Spleen (tissue), 11 donors: ENCODE measurements at regions not wholly inside any gene's neighbourhood (a gene's known extent, or its start where the extent isn't known, plus 50 kb on each side); places are given as distances from the start of the nearest gene placed in this dataset.

ENCODE experiments used
- DNase-seq: peaks from one replicate; pipeline ENCODE4 v3.0.0-alpha.2; 2020
- H3K27ac ChIP-seq, 8 donors: fragments of 200-600 bp; sonication (generic) in 7 of 8; 1 replicate in 4 of 8; 2 replicates in 4 of 8; pipeline versions ENCODE4 v1.5.0 to v1.8.0; 2016 to 2021; ENCODE audit warnings: inconsistent platforms in 4 of 8, mild to moderate bottlenecking in 4 of 8, moderate library complexity in 1 of 8
- H3K27me3 ChIP-seq, 7 donors: fragments of 200-600 bp; sonication (generic) in 6 of 7; replicated peaks in 1 of 7; 1 replicate in 4 of 7; 2 replicates in 3 of 7; pipeline versions ENCODE4 v1.5.0 to v1.8.0; 2016 to 2021; ENCODE audit warnings: inconsistent platforms in 3 of 7, mild to moderate bottlenecking in 1 of 7
- H3K36me3 ChIP-seq, 6 donors: fragments of 200-600 bp; sonication (generic) in 5 of 6; 1 replicate in 4 of 6; 2 replicates in 2 of 6; pipeline versions ENCODE4 v1.5.0 to v1.8.0; 2016 to 2021; ENCODE audit warnings: inconsistent platforms in 2 of 6
- H3K4me1 ChIP-seq, 6 donors: fragments of 200-600 bp; sonication (generic) in 5 of 6; 1 replicate in 3 of 6; 2 replicates in 3 of 6; pipeline versions ENCODE4 v1.5.0 to v1.8.0; 2016 to 2021; ENCODE audit warnings: inconsistent platforms in 3 of 6
- H3K4me3 ChIP-seq, 8 donors: fragments of 200-600 bp; sonication (generic) in 7 of 8; 1 replicate in 4 of 8; 2 replicates in 4 of 8; pipeline versions ENCODE4 v1.5.0 to v1.8.0; 2016 to 2021; ENCODE audit warnings: inconsistent platforms in 4 of 8, mild to moderate bottlenecking in 4 of 8, moderate library complexity in 2 of 8
- H3K9me3 ChIP-seq, 8 donors: fragments of 200-600 bp; sonication (generic) in 7 of 8; 1 replicate in 4 of 8; 2 replicates in 4 of 8; pipeline versions ENCODE4 v1.5.0 to v1.8.0; 2016 to 2021; ENCODE audit warnings: inconsistent platforms in 4 of 8
- POLR2A ChIP-seq, 3 donors: fragments of 450-650 bp; IDR thresholded peaks; one replicate each; pipeline ENCODE4 v1.5.1; 2017; ENCODE audit warnings: antibody characterized with exemption in 3 of 3, mild to moderate bottlenecking in 1 of 3
- POLR2AphosphoS5 ChIP-seq, 3 donors: sonication (generic); formaldehyde crosslinking; IDR thresholded peaks; one replicate each; pipeline ENCODE4 v1.5.1; 2017; ENCODE audit warnings: antibody characterized with exemption in 3 of 3
- WGBS, 5 donors: extraction: QIAGEN DNeasy Blood & Tissue Kit in 3 of 5; methylation state at CpG; one replicate each; pipeline versions ENCODE4 v1.1.5 to v1.1.7; 2013 to 2018; 5-methylcytosine and 5-hydroxymethylcytosine counted together
- intact Hi-C: fragments of 100-400 bp; cut with DNase I; formaldehyde crosslinking; loops from one replicate; pipeline ENCODE4 v1.15.0; 2023; ENCODE audit warnings: low total_unique reads
- TF ChIP-seq, protein P1 (sequence below), 11 experiments: fragments of 200-600 bp in 7 of 11; fragments of 450-650 bp in 4 of 11; sonication (generic) in 4 of 11; IDR thresholded peaks in 8 of 11; conservative IDR thresholded peaks in 3 of 11; 1 replicate in 7 of 11; 2 replicates in 4 of 11; pipeline versions ENCODE4 v1.4.0 to v1.8.0; 2016 to 2021; ENCODE audit warnings: antibody characterized with exemption in 11 of 11, inconsistent platforms in 4 of 11, mild to moderate bottlenecking in 1 of 11
- donor health status: healthy with polysubstance abuse.
- donor health status: DM: no; HTN: no; CAD: no; lungs with moderate emphysema.
- donor health status: DM: no; HTN: no; CAD: no.
- donor health status: Bipolar disorder and iron deficiency.
- donor health status: healthy.
- donor health status: DM: no; HTN: no; CAD: no.
- donor health status: DM: yes; HTN: yes; CAD: no.

- TF ChIP-seq POLR2A (IDR thresholded peaks at IDR 0.05): no peak
- no peak for TF ChIP-seq POLR2AphosphoS5 (IDR thresholded peaks at IDR 0.05)
- TF ChIP-seq, protein P1, sequence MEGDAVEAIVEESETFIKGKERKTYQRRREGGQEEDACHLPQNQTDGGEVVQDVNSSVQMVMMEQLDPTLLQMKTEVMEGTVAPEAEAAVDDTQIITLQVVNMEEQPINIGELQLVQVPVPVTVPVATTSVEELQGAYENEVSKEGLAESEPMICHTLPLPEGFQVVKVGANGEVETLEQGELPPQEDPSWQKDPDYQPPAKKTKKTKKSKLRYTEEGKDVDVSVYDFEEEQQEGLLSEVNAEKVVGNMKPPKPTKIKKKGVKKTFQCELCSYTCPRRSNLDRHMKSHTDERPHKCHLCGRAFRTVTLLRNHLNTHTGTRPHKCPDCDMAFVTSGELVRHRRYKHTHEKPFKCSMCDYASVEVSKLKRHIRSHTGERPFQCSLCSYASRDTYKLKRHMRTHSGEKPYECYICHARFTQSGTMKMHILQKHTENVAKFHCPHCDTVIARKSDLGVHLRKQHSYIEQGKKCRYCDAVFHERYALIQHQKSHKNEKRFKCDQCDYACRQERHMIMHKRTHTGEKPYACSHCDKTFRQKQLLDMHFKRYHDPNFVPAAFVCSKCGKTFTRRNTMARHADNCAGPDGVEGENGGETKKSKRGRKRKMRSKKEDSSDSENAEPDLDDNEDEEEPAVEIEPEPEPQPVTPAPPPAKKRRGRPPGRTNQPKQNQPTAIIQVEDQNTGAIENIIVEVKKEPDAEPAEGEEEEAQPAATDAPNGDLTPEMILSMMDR (IDR thresholded peaks at IDR 0.05 in 8 of 11, conservative IDR thresholded peaks at IDR 0.05 in 3 of 11): no peak
- Histone ChIP-seq H3K36me3 (no peaks in the 10 kb centered on the region), H3K27me3 (no peaks in the 10 kb centered on the region), H3K27ac (no peak overlapping the region), H3K4me1 (no peaks in the 10 kb centered on the region), H3K4me3 (no peak overlapping the region), H3K9me3 (no peaks in the 10 kb centered on the region)
- intact Hi-C loops: no loop called here
- 69 to 91% (median 83%) methylated on average over 4 of the region's 4 CpGs for WGBS, 5 donors
- no peak for DNase-seq
These were observed 348.1 kb downstream of the DDX10 start for GRCh38 chr11:109012991-109013390.

DNA sequence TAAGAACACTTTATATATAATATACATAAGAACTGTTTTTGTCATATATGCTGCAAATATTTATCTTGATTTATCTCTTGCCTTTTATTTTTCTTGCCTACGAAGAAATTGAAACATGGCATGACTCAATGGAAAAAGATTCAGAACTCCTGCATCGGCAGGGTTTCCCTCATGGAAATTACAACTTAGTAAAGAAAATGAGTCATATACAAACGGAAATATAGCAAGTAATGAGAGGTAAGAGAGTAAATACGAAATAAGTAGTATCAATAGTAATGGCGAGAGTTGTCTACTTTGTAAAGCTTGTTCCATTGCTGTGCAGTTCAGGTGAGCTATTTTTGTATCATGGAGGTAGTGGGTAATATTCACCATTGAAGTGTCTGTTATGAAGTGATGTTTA, 350.4 kb downstream of the DDX10 start:
- no peaks in the 10 kb centered on the region for H3K36me3 ChIP-seq
- H3K4me3 ChIP-seq: no peak overlapping the region
- WGBS, 5 donors: 71 to 87% (median 82%) methylated on average over 5 of the region's 5 CpGs
- intact Hi-C loops: no loop called here
- H3K4me1 ChIP-seq: no peaks in the 10 kb centered on the region
- DNase-seq: no peak
- TF ChIP-seq, protein P1 (IDR thresholded peaks at IDR 0.05 in 8 of 11, conservative IDR thresholded peaks at IDR 0.05 in 3 of 11): no peak
- no peak for TF ChIP-seq POLR2AphosphoS5 (IDR thresholded peaks at IDR 0.05)
- no peaks in the 10 kb centered on the region for H3K27me3 ChIP-seq
- no peaks in the 10 kb centered on the region for H3K9me3 ChIP-seq
- no peak overlapping the region for H3K27ac ChIP-seq

- Histone ChIP-seq H3K4me1 (no peaks in the 10 kb centered on the region), H3K9me3 (no peaks in the 10 kb centered on the region), H3K27me3 (no peaks in the 10 kb centered on the region), H3K36me3 (no peaks in the 10 kb centered on the region), H3K27ac (no peak overlapping the region), H3K4me3 (no peak overlapping the region)
- intact Hi-C loops: no loop called here
- DNase-seq: no peak
- WGBS, 5 donors: 0 to 96% (median 44%) methylated on average over 1 of the region's 1 CpG
- TF ChIP-seq POLR2A (IDR thresholded peaks at IDR 0.05) (no peak), POLR2AphosphoS5 (IDR thresholded peaks at IDR 0.05) (no peak)
- TF ChIP-seq, protein P1 (IDR thresholded peaks at IDR 0.05 in 8 of 11, conservative IDR thresholded peaks at IDR 0.05 in 3 of 11): no peak
These were observed 351.9 kb downstream of the DDX10 start for GRCh38 chr11:109016724-109017123.

DNA sequence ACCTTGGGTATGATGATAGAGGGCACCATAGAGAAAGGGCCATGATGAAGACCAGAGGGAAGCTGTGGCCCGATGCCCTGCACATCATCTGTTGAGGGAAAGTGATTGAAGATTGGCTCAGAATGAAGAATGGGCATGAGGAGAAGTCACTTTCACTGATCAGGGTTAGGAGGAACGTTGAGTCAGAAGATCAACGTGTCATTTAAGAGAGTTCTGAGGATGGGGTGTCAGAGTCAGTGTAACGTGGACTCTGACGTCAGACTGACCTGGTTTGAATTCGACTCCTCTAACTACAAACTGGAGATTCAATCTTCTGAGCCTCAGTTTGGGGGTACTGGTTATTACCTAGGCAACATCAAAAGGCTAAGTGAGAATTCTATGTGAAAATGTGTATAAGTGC, 352.6 kb downstream of the DDX10 start:
- intact Hi-C loops: no loop called here

More for the DNA sequence above, 352.6 kb downstream of the DDX10 start:
- no peak for TF ChIP-seq POLR2A (IDR thresholded peaks at IDR 0.05)
- TF ChIP-seq, protein P1 (IDR thresholded peaks at IDR 0.05 in 8 of 11, conservative IDR thresholded peaks at IDR 0.05 in 3 of 11): no peak
- TF ChIP-seq POLR2AphosphoS5 (IDR thresholded peaks at IDR 0.05): no peak
- Histone ChIP-seq H3K27ac (no peak overlapping the region), H3K4me3 (no peak overlapping the region), H3K9me3 (no peaks in the 10 kb centered on the region), H3K27me3 (no peaks in the 10 kb centered on the region), H3K4me1 (no peaks in the 10 kb centered on the region), H3K36me3 (no peaks in the 10 kb centered on the region)
- DNase-seq: no peak
- WGBS, 5 donors: 78 to 92% (median 91%) methylated on average over 6 of the region's 6 CpGs
